Left renal cortex interstitium (tissue), 4 donors: ENCODE measurements at regions not wholly inside any gene's neighbourhood (a gene's known extent, or its start where the extent isn't known, plus 50 kb on each side); places are given as distances from the start of the nearest gene placed in this dataset.
"Not testable (repeated sequence)": the region's sequence is repeated elsewhere in the genome, so short reads cannot be mapped to it uniquely, and the experiment has no call there.

Source experiments
- DNase-seq, 4 donors: peaks; one replicate each; pipeline ENCODE4 v3.0.0-alpha.2; 2013; ENCODE audit warnings: low read depth in 4 of 4, low spot score in 2 of 4, missing footprints in 1 of 4

- DNase-seq = no peak
Observed at GRCh38 chr13:67520886-67521285, 290.8 kb upstream of the PCDH9 start.

- no peak for DNase-seq
Observed at GRCh38 chr13:67519356-67519755, 289.2 kb upstream of the PCDH9 start.

GRCh38 chr13:67518785-67519184, 288.6 kb upstream of the PCDH9 start:
- no peak for DNase-seq

GRCh38 chr13:67515895-67516294, 285.8 kb upstream of the PCDH9 start:
- no peak for DNase-seq

- DNase-seq = no peak
Observed at GRCh38 chr13:67509018-67509417, 278.9 kb upstream of the PCDH9 start.

- DNase-seq = not testable (repeated sequence)
Observed at GRCh38 chr13:67508275-67508674, 278.1 kb upstream of the PCDH9 start.

GRCh38 chr13:67506407-67506806, 276.3 kb upstream of the PCDH9 start:
- DNase-seq = no peak

GRCh38 chr13:67505376-67505775, 275.2 kb upstream of the PCDH9 start:
- DNase-seq = no peak

- DNase-seq = no peak
Observed at GRCh38 chr13:67498948-67499347, 268.8 kb upstream of the PCDH9 start.

GRCh38 chr13:67493835-67494234, 263.7 kb upstream of the PCDH9 start:
- DNase-seq = no peak

- no peak for DNase-seq
Observed at GRCh38 chr13:67489016-67489415, 258.9 kb upstream of the PCDH9 start.

- DNase-seq = no peak
Observed at GRCh38 chr13:67481445-67481844, 251.3 kb upstream of the PCDH9 start.

GRCh38 chr13:67474115-67474514, 244.0 kb upstream of the PCDH9 start:
- DNase-seq = no peak

GRCh38 chr13:67469623-67470022, 239.5 kb upstream of the PCDH9 start:
- no peak for DNase-seq

- no peak for DNase-seq
Observed at GRCh38 chr13:67466569-67466968, 236.4 kb upstream of the PCDH9 start.

- no peak for DNase-seq
Observed at GRCh38 chr13:67464154-67464553, 234.0 kb upstream of the PCDH9 start.

- no peak for DNase-seq
Observed at GRCh38 chr13:67462098-67462497, 232.0 kb upstream of the PCDH9 start.

GRCh38 chr13:67452526-67452925, 222.4 kb upstream of the PCDH9 start:
- DNase-seq = not testable (repeated sequence)

- no peak for DNase-seq
Observed at GRCh38 chr13:67445436-67445835, 215.3 kb upstream of the PCDH9 start.

- DNase-seq = no peak
Observed at GRCh38 chr13:67443923-67444322, 213.8 kb upstream of the PCDH9 start.

- DNase-seq = no peak
Observed at GRCh38 chr13:67440236-67440975, 210.3 kb upstream of the PCDH9 start.

- DNase-seq = no peak
Observed at GRCh38 chr13:67439365-67439764, 209.2 kb upstream of the PCDH9 start.

GRCh38 chr13:67438465-67438864, 208.3 kb upstream of the PCDH9 start:
- DNase-seq = no peak
